Neural cell (in vitro differentiated cells): ENCODE measurements at regions not wholly inside any gene's neighbourhood (a gene's known extent, or its start where the extent isn't known, plus 50 kb on each side); places are given as distances from the start of the nearest gene placed in this dataset.
"Not testable (repeated sequence)": the region's sequence is repeated elsewhere in the genome, so short reads cannot be mapped to it uniquely, and the experiment has no call there.

Experiments
- H2AFZ ChIP-seq: fragments of 200-600, 300-800 bp; sonication (generic), shearing (Covaris generic); 2 replicates; pipeline ENCODE4 v1.6.0; 2014; ENCODE audit warnings: low read depth, mild to moderate bottlenecking, antibody characterized with exemption, low read length, moderate library complexity
- H3F3A ChIP-seq: fragments of 200-600 bp; shearing (Covaris generic); 2 replicates; pipeline ENCODE4 v1.6.1; 2016; ENCODE audit warnings: mild to moderate bottlenecking, moderate library complexity, mixed read lengths, antibody characterized with exemption, low read length; ENCODE audit not compliant: insufficient read depth, poor library complexity, severe bottlenecking
- H3K27ac ChIP-seq: fragments of 200-600, 300-800 bp; sonication (generic), shearing (Covaris generic); 2 replicates; pipeline ENCODE4 v1.5.1; 2014; ENCODE audit warnings: mild to moderate bottlenecking, low read length, moderate library complexity
- H3K27me3 ChIP-seq: fragments of 300-800, 200-600 bp; sonication (generic), shearing (Covaris generic); 2 replicates; pipeline ENCODE4 v1.6.0; 2014; ENCODE audit warnings: mild to moderate bottlenecking, low read depth, low read length, moderate library complexity; ENCODE audit not compliant: insufficient read depth
- H3K36me3 ChIP-seq: fragments of 300-800, 200-600 bp; sonication (generic), shearing (Covaris generic); 2 replicates; pipeline ENCODE4 v1.5.1; 2014; ENCODE audit warnings: mild to moderate bottlenecking, antibody characterized with exemption, low read length, moderate library complexity; ENCODE audit not compliant: insufficient read depth
- H3K4me2 ChIP-seq: fragments of 300-800, 200-600 bp; sonication (generic), shearing (Covaris generic); 2 replicates; pipeline ENCODE4 v1.6.0; 2014; ENCODE audit warnings: mild to moderate bottlenecking, low read length
- H3K4me3 ChIP-seq: fragments of 300-800, 200-600 bp; sonication (generic), shearing (Covaris generic); 2 replicates; pipeline ENCODE4 v1.5.1; 2014; ENCODE audit warnings: mild to moderate bottlenecking, low read length, moderate library complexity
- H3K79me2 ChIP-seq: fragments of 200-600 bp; shearing (Covaris generic); replicated peaks from 2 replicates; pipeline ENCODE4 v1.6.0; 2014; ENCODE audit warnings: mild to moderate bottlenecking, low read length, moderate library complexity; ENCODE audit not compliant: insufficient read depth
- H3K9ac ChIP-seq: fragments of 300-800, 200-600 bp; sonication (generic), shearing (Covaris generic); 2 replicates; pipeline ENCODE4 v1.6.1; 2016; ENCODE audit warnings: mild to moderate bottlenecking, low read length, mixed read lengths
- H3K9me2 ChIP-seq: fragments of 200-600 bp; shearing (Covaris generic); 2 replicates; pipeline ENCODE4 v1.6.1; 2016; ENCODE audit warnings: mild to moderate bottlenecking, low read length, mixed read lengths; ENCODE audit not compliant: insufficient read depth
- H3K9me3 ChIP-seq: fragments of 200-600, 300-800 bp; sonication (generic), shearing (Covaris generic); 2 replicates; pipeline ENCODE4 v1.6.1; 2016; ENCODE audit warnings: mild to moderate bottlenecking, mixed run types, low read length, moderate library complexity, mixed read lengths
- H4K20me1 ChIP-seq: fragments of 200-600 bp; shearing (Covaris generic); 2 replicates; pipeline ENCODE4 v1.6.1; 2016; ENCODE audit warnings: mild to moderate bottlenecking, mixed run types; ENCODE audit not compliant: insufficient read depth
- CTCF ChIP-seq: fragments of 450-650 bp; IDR thresholded peaks from 2 replicates; pipeline ENCODE4 v1.5.1; 2014; ENCODE audit warnings: antibody characterized with exemption, mild to moderate bottlenecking, moderate library complexity; ENCODE audit not compliant: poor library complexity, severe bottlenecking
- EP300 ChIP-seq: fragments of 450-650 bp; conservative IDR thresholded peaks from 2 replicates; pipeline ENCODE4 v1.6.1; 2014; ENCODE audit warnings: antibody characterized with exemption, mild to moderate bottlenecking, moderate library complexity; ENCODE audit not compliant: poor library complexity, severe bottlenecking
- EZH2 ChIP-seq: fragments of 200-600, 300-800 bp; shearing (Covaris generic), sonication (generic); IDR thresholded peaks from 2 replicates; pipeline ENCODE4 v1.6.1; 2014; ENCODE audit warnings: antibody characterized with exemption, low read length, borderline replicate concordance, mild to moderate bottlenecking; ENCODE audit not compliant: insufficient read depth, poor library complexity, severe bottlenecking
- MXI1 ChIP-seq: fragments of 450-650 bp; conservative IDR thresholded peaks from 2 replicates; pipeline ENCODE4 v1.6.1; 2014; ENCODE audit warnings: antibody characterized with exemption, mild to moderate bottlenecking; ENCODE audit not compliant: poor library complexity, severe bottlenecking
- POLR2AphosphoS5 ChIP-seq: IDR thresholded peaks from 2 replicates; pipeline ENCODE4 v1.6.1; 2012
- RAD21 ChIP-seq: fragments of 450-650 bp; conservative IDR thresholded peaks from 2 replicates; pipeline ENCODE4 v1.6.1; 2014; ENCODE audit warnings: antibody characterized with exemption, mild to moderate bottlenecking, moderate library complexity
- REST ChIP-seq: IDR thresholded peaks from 2 replicates; pipeline ENCODE4 v1.6.1; 2012; ENCODE audit warnings: borderline replicate concordance
- SMC3 ChIP-seq: fragments of 450-650 bp; conservative IDR thresholded peaks from 2 replicates; pipeline ENCODE4 v1.6.1; 2014; ENCODE audit warnings: antibody characterized with exemption, mild to moderate bottlenecking, moderate library complexity; ENCODE audit not compliant: poor library complexity
- TAF1 ChIP-seq: IDR thresholded peaks from 2 replicates; pipeline ENCODE4 v1.6.1; 2012; ENCODE audit warnings: low read depth

GRCh38 chr2:83990636-83991035, 468.4 kb downstream of the SUCLG1 start:
- no peaks in the 10 kb centered on the region for H3F3A ChIP-seq
- no peak overlapping the region for H2AFZ ChIP-seq
- H3K9ac ChIP-seq = no peak overlapping the region
- no peaks in the 10 kb centered on the region for H3K27me3 ChIP-seq
- no peaks in the 10 kb centered on the region for H3K9me3 ChIP-seq
- H4K20me1 ChIP-seq = no peaks in the 10 kb centered on the region
- H3K27ac ChIP-seq = no peak overlapping the region
- no peaks in the 10 kb centered on the region for H3K9me2 ChIP-seq
- H3K36me3 ChIP-seq = no peaks in the 10 kb centered on the region
- no peak overlapping the region for H3K4me2 ChIP-seq
- TF ChIP-seq REST (no peak), POLR2AphosphoS5 (no peak), TAF1 (no peak), EP300 (no peak), SMC3 (no peak), RAD21 (no peak), CTCF (no peak), EZH2 (no peak), MXI1 (no peak)
- no peaks in the 10 kb centered on the region for H3K79me2 ChIP-seq
- H3K4me3 ChIP-seq = no peak overlapping the region

- H4K20me1 ChIP-seq, H3K4me3 ChIP-seq, H3K9me2 ChIP-seq, H3K9me3 ChIP-seq, H2AFZ ChIP-seq, H3K4me2 ChIP-seq, H3K9ac ChIP-seq, H3K27ac ChIP-seq, H3K36me3 ChIP-seq, H3F3A ChIP-seq, H3K27me3 ChIP-seq, H3K79me2 ChIP-seq: not testable (repeated sequence)
Measured at GRCh38 chr2:83976628-83977027, 482.5 kb downstream of the SUCLG1 start.

GRCh38 chr2:83972128-83972527, 487.0 kb downstream of the SUCLG1 start:
- no peak overlapping the region for H3K9ac ChIP-seq
- H3K9me3 ChIP-seq = no peaks in the 10 kb centered on the region
- TF ChIP-seq CTCF = no peak
- TF ChIP-seq REST = no peak
- no peak for TF ChIP-seq TAF1
- no peak for TF ChIP-seq MXI1
- TF ChIP-seq SMC3 = no peak
- no peak for TF ChIP-seq POLR2AphosphoS5
- TF ChIP-seq RAD21 = no peak
- TF ChIP-seq EP300 = no peak
- no peak for TF ChIP-seq EZH2
- H2AFZ ChIP-seq = no peak overlapping the region
- H3K79me2 ChIP-seq = no peaks in the 10 kb centered on the region
- H3F3A ChIP-seq = no peaks in the 10 kb centered on the region
- no peak overlapping the region for H3K4me3 ChIP-seq
- no peak overlapping the region for H3K27ac ChIP-seq
- no peaks in the 10 kb centered on the region for H4K20me1 ChIP-seq
- no peaks in the 10 kb centered on the region for H3K9me2 ChIP-seq
- no peak overlapping the region for H3K4me2 ChIP-seq
- H3K36me3 ChIP-seq = no peaks in the 10 kb centered on the region
- H3K27me3 ChIP-seq = no peaks in the 10 kb centered on the region
